GM23338 (cell line): ENCODE measurements at regions not wholly inside any gene's neighbourhood (a gene's known extent, or its start where the extent isn't known, plus 50 kb on each side); places are given as distances from the start of the nearest gene placed in this dataset.

Experiments
- ATAC-seq: fragments of 200-7000 bp; cut with Tn5 transposase; 3 replicates; pipeline ENCODE4 v1.9.1; 2020
- DNase-seq: peaks from one replicate; pipeline ENCODE4 v3.0.0-alpha.2; 2015; ENCODE audit warnings: low spot score
- H2AFZ ChIP-seq: fragments of 200-600 bp; sonication (generic); 2 replicates; pipeline ENCODE4 v1.8.0; 2016; ENCODE audit warnings: antibody characterized with exemption, mild to moderate bottlenecking, moderate library complexity
- H3F3A ChIP-seq: fragments of 200-600 bp; sonication (generic); replicated peaks from 2 replicates; pipeline ENCODE4 v1.8.0; 2017; ENCODE audit warnings: antibody characterized with exemption, mixed run types, low read depth
- H3K27ac ChIP-seq: fragments of 200-600 bp; sonication (generic); 2 replicates; pipeline ENCODE4 v1.6.1; 2016; ENCODE audit warnings: low read depth
- H3K27me3 ChIP-seq: fragments of 200-600 bp; sonication (generic); 2 replicates; pipeline ENCODE4 v1.8.0; 2016; ENCODE audit warnings: mild to moderate bottlenecking, mixed run types, moderate library complexity; ENCODE audit not compliant: insufficient read depth
- H3K36me3 ChIP-seq: fragments of 200-600 bp; sonication (generic); 2 replicates; pipeline ENCODE4 v1.8.0; 2016; ENCODE audit warnings: mild to moderate bottlenecking; ENCODE audit not compliant: insufficient read depth
- H3K4me1 ChIP-seq: fragments of 200-600 bp; sonication (generic); 2 replicates; pipeline ENCODE4 v1.8.0; 2016; ENCODE audit warnings: mild to moderate bottlenecking, moderate library complexity; ENCODE audit not compliant: insufficient read depth
- H3K4me2 ChIP-seq: fragments of 200-600 bp; sonication (generic); 2 replicates; pipeline ENCODE4 v1.7.1; 2017; ENCODE audit warnings: mixed run types
- H3K4me3 ChIP-seq: fragments of 200-600 bp; sonication (generic); 2 replicates; pipeline ENCODE4 v1.6.1; 2016; ENCODE audit warnings: mixed run types
- H3K79me2 ChIP-seq: fragments of 200-600 bp; sonication (generic); replicated peaks from 2 replicates; pipeline ENCODE4 v1.8.0; 2017; ENCODE audit warnings: mild to moderate bottlenecking; ENCODE audit not compliant: insufficient read depth
- H3K9me2 ChIP-seq: fragments of 200-600 bp; sonication (generic); 2 replicates; pipeline ENCODE4 v1.8.0; 2017; ENCODE audit not compliant: insufficient read depth
- H4K20me1 ChIP-seq: fragments of 200-600 bp; sonication (generic); replicated peaks from 2 replicates; pipeline ENCODE4 v1.8.0; 2017; ENCODE audit warnings: mild to moderate bottlenecking; ENCODE audit not compliant: insufficient read depth
- H3K27ac Mint-ChIP-seq: 2 replicates; pipeline ENCODE4 v1.8.0; 2020; ENCODE audit warnings: inconsistent platforms, mild to moderate bottlenecking, moderate library complexity, mixed read lengths
- H3K27me3 Mint-ChIP-seq: 3 replicates; pipeline ENCODE4 v1.8.0; 2022; ENCODE audit warnings: low read depth, mild to moderate bottlenecking, moderate library complexity, mixed read lengths, inconsistent platforms; ENCODE audit not compliant: insufficient read depth, poor library complexity
- H3K36me3 Mint-ChIP-seq: 3 replicates; pipeline ENCODE4 v1.8.0; 2021; ENCODE audit warnings: low read depth, mild to moderate bottlenecking, inconsistent platforms, moderate library complexity, mixed read lengths
- H3K4me1 Mint-ChIP-seq: 3 replicates; pipeline ENCODE4 v1.8.0; 2020; ENCODE audit warnings: mild to moderate bottlenecking, inconsistent platforms, mixed read lengths
- H3K4me3 Mint-ChIP-seq: 3 replicates; pipeline ENCODE4 v1.8.0; 2021; ENCODE audit warnings: moderate library complexity, mild to moderate bottlenecking, inconsistent platforms, mixed read lengths
- H3K9me3 Mint-ChIP-seq: 3 replicates; pipeline ENCODE4 v1.8.0; 2020; ENCODE audit warnings: moderate library complexity, mild to moderate bottlenecking, inconsistent platforms, mixed read lengths
- CREB1 ChIP-seq: fragments of 250-450 bp; sonication (Bioruptor Pico); IDR thresholded peaks from 2 replicates; pipeline ENCODE4 v1.5.0; 2020; ENCODE audit warnings: low read depth, mild to moderate bottlenecking, moderate library complexity
- POLR2AphosphoS5 ChIP-seq: IDR thresholded peaks from 2 replicates; pipeline ENCODE4 v1.6.1; 2016; ENCODE audit warnings: antibody characterized with exemption, low read depth
- ZNF462 ChIP-seq: fragments of 250-450 bp; sonication (Bioruptor Pico); IDR thresholded peaks from 2 replicates; pipeline ENCODE4 v1.5.0; 2020; ENCODE audit warnings: mild to moderate bottlenecking, moderate library complexity

- H3K36me3 Mint-ChIP-seq, result peaks cover 2% of the 10 kb centered on the region; the same call in 1 of the 3 replicates
- no peak for DNase-seq
- TF ChIP-seq CREB1 (CRISPR knock-in tag), result no peak
- H3K27ac ChIP-seq, result no peak overlapping the region
- peaks cover 6% of the 10 kb centered on the region; the same call in 2 of the 3 replicates for H3K4me1 Mint-ChIP-seq
- H3K4me3 Mint-ChIP-seq, result no peak overlapping the region
- H3K36me3 ChIP-seq, result no peaks in the 10 kb centered on the region
- no peak overlapping the region for H3K4me2 ChIP-seq
- no peaks in the 10 kb centered on the region for H3F3A ChIP-seq
- no peak for ATAC-seq
- no peaks in the 10 kb centered on the region; the same call in 2 of the 3 replicates for H3K9me3 Mint-ChIP-seq
- H3K4me1 ChIP-seq, result peaks cover 2% of the 10 kb centered on the region; the same call in 1 of the 2 replicates
- H3K27me3 Mint-ChIP-seq, result peaks cover 1% of the 10 kb centered on the region
- H3K27ac Mint-ChIP-seq, result no peak overlapping the region; the same call in 1 of the 2 replicates
- H3K27me3 ChIP-seq, result no peaks in the 10 kb centered on the region
- no peaks in the 10 kb centered on the region for H4K20me1 ChIP-seq
- H3K9me2 ChIP-seq, result peaks cover 5% of the 10 kb centered on the region; the same call in 1 of the 2 replicates
- H2AFZ ChIP-seq, result no peak overlapping the region
- no peak overlapping the region for H3K4me3 ChIP-seq
- no peaks in the 10 kb centered on the region for H3K79me2 ChIP-seq
Observed at GRCh38 chr2:57973621-57974186, 72.9 kb upstream of the VRK2 start.

- Histone ChIP-seq H3K4me3 (no peak overlapping the region), H3K4me1 (no peaks in the 10 kb centered on the region), H2AFZ (no peak overlapping the region), H3K36me3 (no peaks in the 10 kb centered on the region), H3F3A (no peaks in the 10 kb centered on the region), H3K9me2 (peaks cover 7% of the 10 kb centered on the region; the same call in 1 of the 2 replicates), H3K27ac (no peak overlapping the region), H3K79me2 (no peaks in the 10 kb centered on the region), H3K4me2 (no peak overlapping the region), H3K27me3 (no peaks in the 10 kb centered on the region), H4K20me1 (no peaks in the 10 kb centered on the region)
- Mint-ChIP-seq H3K36me3 (peaks cover 5% of the 10 kb centered on the region; the same call in 2 of the 3 replicates), H3K27me3 (peaks cover 1% of the 10 kb centered on the region), H3K4me1 (peaks cover 11% of the 10 kb centered on the region), H3K4me3 (no peak overlapping the region), H3K27ac (peak overlapping the region; percentile 86), H3K9me3 (no peaks in the 10 kb centered on the region; the same call in 2 of the 3 replicates)
- TF ChIP-seq ZNF462 (CRISPR knock-in tag) (peak; percentile 38; the same call in 1 of the 2 replicates), POLR2AphosphoS5 (no peak)
- ATAC-seq, result no peak; the same call in 2 of the 3 replicates
- DNase-seq, result peak; percentile 27
Observed at GRCh38 chr2:57979158-57979557, 67.4 kb upstream of the VRK2 start.
